Mesenchymal stem cell (in vitro differentiated cells and primary cell): ENCODE measurements at regions not wholly inside any gene's neighbourhood (a gene's known extent, or its start where the extent isn't known, plus 50 kb on each side); places are given as distances from the start of the nearest gene placed in this dataset.

Experiments
- DNase-seq: peaks from one replicate; pipeline ENCODE4 v3.0.0-alpha.2; 2013
- H2AFZ ChIP-seq: one replicate; pipeline ENCODE4 v1.6.1; 2013; ENCODE audit warnings: low read depth, mild to moderate bottlenecking, control low read depth, inconsistent platforms, low read length, moderate library complexity
- H2AK5ac ChIP-seq: 2 replicates; pipeline ENCODE4 v1.6.1; 2013; ENCODE audit warnings: low read length, moderate library complexity, mild to moderate bottlenecking, inconsistent platforms; ENCODE audit not compliant: severe bottlenecking
- H2BK120ac ChIP-seq: one replicate; pipeline ENCODE4 v1.6.1; 2013; ENCODE audit warnings: low read depth, mild to moderate bottlenecking, inconsistent platforms, low read length, moderate library complexity
- H2BK12ac ChIP-seq, 2 experiments: one replicate each; pipeline ENCODE4 v1.6.1; 2013; ENCODE audit warnings: inconsistent platforms in 2 of 2, low read length in 2 of 2, mild to moderate bottlenecking in 2 of 2, moderate library complexity in 2 of 2, control low read depth in 1 of 2
- H2BK15ac ChIP-seq: one replicate; pipeline ENCODE4 v1.6.1; 2013; ENCODE audit warnings: mild to moderate bottlenecking, low read depth, inconsistent platforms; ENCODE audit not compliant: poor library complexity, severe bottlenecking
- H2BK5ac ChIP-seq: 2 replicates; pipeline ENCODE4 v1.6.1; 2013; ENCODE audit warnings: low read depth, mild to moderate bottlenecking, low read length, control low read depth, inconsistent platforms; ENCODE audit not compliant: poor library complexity, severe bottlenecking
- H3K14ac ChIP-seq, 2 experiments: one replicate each; pipeline ENCODE4 v1.6.1; 2013; ENCODE audit warnings: inconsistent platforms in 2 of 2, low read length in 2 of 2, control low read depth in 1 of 2, mild to moderate bottlenecking in 1 of 2, moderate library complexity in 1 of 2
- H3K18ac ChIP-seq, 2 experiments: one replicate each; pipeline ENCODE4 v1.6.1; 2013; ENCODE audit warnings: inconsistent platforms in 2 of 2, low read length in 2 of 2, control low read depth in 1 of 2, low read depth in 1 of 2, mild to moderate bottlenecking in 1 of 2
- H3K23ac ChIP-seq, 2 experiments: one replicate each; pipeline ENCODE4 v1.6.1; 2013; ENCODE audit warnings: inconsistent platforms in 2 of 2, low read length in 2 of 2, mild to moderate bottlenecking in 2 of 2, moderate library complexity in 2 of 2, control low read depth in 1 of 2
- H3K27ac ChIP-seq: 2 replicates; pipeline ENCODE4 v1.5.1; 2013; ENCODE audit warnings: mild to moderate bottlenecking, moderate library complexity, low read length, control low read depth, inconsistent platforms; ENCODE audit not compliant: poor library complexity, severe bottlenecking
- H3K27me3 ChIP-seq, 2 experiments: 2 replicates each; pipeline versions ENCODE4 v1.6.1 to v1.7.0; 2013; ENCODE audit warnings: low read length in 2 of 2, mild to moderate bottlenecking in 2 of 2, moderate library complexity in 2 of 2, control low read depth in 1 of 2, inconsistent platforms in 1 of 2; ENCODE audit not compliant: control insufficient read depth in 1 of 2, insufficient read depth in 1 of 2
- H3K36me3 ChIP-seq, 2 experiments: 2 replicates each; pipeline versions ENCODE4 v1.6.1 to v1.7.0; 2013; ENCODE audit warnings: low read length in 2 of 2, control low read depth in 1 of 2, inconsistent platforms in 1 of 2, low read depth in 1 of 2, mild to moderate bottlenecking in 1 of 2; ENCODE audit not compliant: insufficient read depth in 2 of 2, control insufficient read depth in 1 of 2
- H3K4ac ChIP-seq, 2 experiments: one replicate each; pipeline ENCODE4 v1.6.1; 2013; ENCODE audit warnings: inconsistent platforms in 2 of 2, low read length in 2 of 2, mild to moderate bottlenecking in 2 of 2, moderate library complexity in 2 of 2, control low read depth in 1 of 2, low read depth in 1 of 2
- H3K4me1 ChIP-seq: 2 replicates; pipeline ENCODE4 v1.6.1; 2013; ENCODE audit warnings: low read depth, low read length, control low read depth; ENCODE audit not compliant: control insufficient read depth, insufficient read depth
- H3K4me2 ChIP-seq: 2 replicates; pipeline ENCODE4 v1.6.1; 2013; ENCODE audit warnings: low read length, mild to moderate bottlenecking, inconsistent platforms; ENCODE audit not compliant: poor library complexity, severe bottlenecking
- H3K4me3 ChIP-seq, 2 experiments: 2 replicates each; pipeline versions ENCODE4 v1.5.1 to v1.7.0; 2013; ENCODE audit warnings: low read length in 2 of 2, mild to moderate bottlenecking in 2 of 2, control low read depth in 1 of 2, low read depth in 1 of 2; ENCODE audit not compliant: insufficient read depth in 1 of 2
- H3K79me1 ChIP-seq: replicated peaks from 2 replicates; pipeline ENCODE4 v1.6.1; 2013; ENCODE audit warnings: mild to moderate bottlenecking, control low read depth, low read length, inconsistent platforms; ENCODE audit not compliant: poor library complexity, severe bottlenecking
- H3K9ac ChIP-seq: 2 replicates; pipeline ENCODE4 v1.7.0; 2013; ENCODE audit warnings: mild to moderate bottlenecking, low read length, moderate library complexity
- H3K9me3 ChIP-seq: 2 replicates; pipeline ENCODE4 v1.7.0; 2013; ENCODE audit warnings: mild to moderate bottlenecking, low read length; ENCODE audit not compliant: control insufficient read depth
- H4K8ac ChIP-seq: one replicate; pipeline ENCODE4 v1.6.1; 2013; ENCODE audit warnings: inconsistent platforms, mild to moderate bottlenecking, low read length, moderate library complexity
- H4K91ac ChIP-seq: one replicate; pipeline ENCODE4 v1.6.1; 2013; ENCODE audit warnings: mild to moderate bottlenecking, low read length, inconsistent platforms
- WGBS: methylation state at CpG from one replicate; pipeline ENCODE4 v1.1.7; 2013; ENCODE audit warnings: mixed read lengths; 5-methylcytosine and 5-hydroxymethylcytosine counted together

DNA sequence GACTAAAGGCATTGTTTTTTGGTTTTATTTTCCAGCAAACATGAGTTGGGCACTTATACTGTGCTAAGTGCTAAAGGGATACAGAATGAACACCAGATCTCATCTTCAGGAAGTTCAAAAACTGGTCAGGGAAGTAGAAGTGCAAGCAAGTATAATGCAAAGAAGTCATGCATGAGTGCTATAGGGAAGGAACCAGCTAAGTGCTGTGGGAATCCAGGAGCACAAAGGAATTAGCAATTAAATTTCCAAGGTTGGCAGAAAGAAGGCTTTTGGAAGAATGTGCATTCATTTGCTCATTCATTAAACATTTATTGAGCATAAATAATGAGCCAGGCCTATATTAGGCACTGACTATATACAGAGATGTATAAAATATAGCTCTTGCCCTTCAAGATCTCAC, 143.7 kb upstream of the ARHGAP42 start:
- Histone ChIP-seq H4K8ac (no peak overlapping the region), H3K27ac (no peak overlapping the region), H2AFZ (no peak overlapping the region), H3K4me2 (no peak overlapping the region), H3K4me3 (no peak overlapping the region), H3K9ac (no peak overlapping the region), H2AK5ac (no peak overlapping the region), H3K4me1 (no peaks in the 10 kb centered on the region), H3K23ac (no peak overlapping the region), H3K36me3 (no peaks in the 10 kb centered on the region), H3K79me1 (no peaks in the 10 kb centered on the region), H3K9me3 (no peaks in the 10 kb centered on the region), H2BK12ac (no peak overlapping the region), H3K18ac (no peak overlapping the region), H3K14ac (no peak overlapping the region), H2BK15ac (no peak overlapping the region), H3K4ac (no peak overlapping the region), H3K27me3 (no peaks in the 10 kb centered on the region), H2BK5ac (no peak overlapping the region), H2BK120ac (no peak overlapping the region), H4K91ac (no peak overlapping the region)
- no peak for DNase-seq

GRCh38 chr11:100545556-100545955, 141.5 kb upstream of the ARHGAP42 start:
- H2BK12ac ChIP-seq: no peak overlapping the region
- no peak overlapping the region for H3K4me3 ChIP-seq
- H3K79me1 ChIP-seq: no peaks in the 10 kb centered on the region
- H4K8ac ChIP-seq: no peak overlapping the region
- no peak overlapping the region for H3K4ac ChIP-seq
- H3K18ac ChIP-seq: no peak overlapping the region
- H2BK15ac ChIP-seq: no peak overlapping the region
- H3K27ac ChIP-seq: no peak overlapping the region
- no peak overlapping the region for H3K23ac ChIP-seq
- 86% methylated on average over 2 of the region's 2 CpGs for WGBS
- H3K27me3 ChIP-seq: no peaks in the 10 kb centered on the region
- no peak overlapping the region for H3K14ac ChIP-seq
- H2AK5ac ChIP-seq: peak overlapping the region; percentile 39
- H3K9ac ChIP-seq: no peak overlapping the region
- no peak overlapping the region for H2BK120ac ChIP-seq
- H3K36me3 ChIP-seq: no peaks in the 10 kb centered on the region
- no peak for DNase-seq
- no peaks in the 10 kb centered on the region for H3K9me3 ChIP-seq
- H3K4me2 ChIP-seq: no peak overlapping the region
- no peaks in the 10 kb centered on the region for H3K4me1 ChIP-seq
- no peak overlapping the region for H4K91ac ChIP-seq
- H2AFZ ChIP-seq: no peak overlapping the region
- H2BK5ac ChIP-seq: no peak overlapping the region

DNA sequence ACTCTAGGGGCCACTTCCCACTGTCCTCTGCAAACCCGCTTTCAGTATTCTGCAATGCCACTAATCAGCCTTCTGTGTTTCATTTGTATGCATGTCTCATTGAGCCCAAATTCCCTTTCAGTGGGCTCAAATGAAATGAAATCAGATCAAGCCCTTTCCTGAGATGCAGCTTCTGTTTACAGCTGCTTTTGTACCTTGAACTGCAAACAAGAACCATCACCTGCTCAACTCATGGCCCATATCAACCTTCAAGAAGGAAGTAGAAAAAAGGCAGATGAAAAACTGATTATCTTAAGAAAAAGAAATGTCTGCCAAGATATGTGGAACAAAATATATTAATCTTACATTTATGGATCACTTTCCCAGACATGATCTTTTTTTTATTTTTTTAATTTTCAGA, 141.1 kb upstream of the ARHGAP42 start:
- no peaks in the 10 kb centered on the region for H3K9me3 ChIP-seq
- no peak for DNase-seq
- no peak overlapping the region for H3K4me3 ChIP-seq
- no peak overlapping the region for H3K27ac ChIP-seq
- 97% methylated on average over 1 of the region's 1 CpG for WGBS
- no peak overlapping the region for H2BK120ac ChIP-seq
- no peak overlapping the region for H3K9ac ChIP-seq
- no peaks in the 10 kb centered on the region for H3K4me1 ChIP-seq
- H4K91ac ChIP-seq: no peak overlapping the region
- H2AK5ac ChIP-seq: peak overlapping the region; percentile 39
- no peak overlapping the region for H3K4me2 ChIP-seq
- H2AFZ ChIP-seq: no peak overlapping the region
- H3K14ac ChIP-seq: no peak overlapping the region
- no peak overlapping the region for H2BK5ac ChIP-seq
- no peak overlapping the region for H3K18ac ChIP-seq
- H3K36me3 ChIP-seq: no peaks in the 10 kb centered on the region
- H2BK12ac ChIP-seq: no peak overlapping the region
- H3K27me3 ChIP-seq: no peaks in the 10 kb centered on the region
- no peak overlapping the region for H3K23ac ChIP-seq
- no peak overlapping the region for H2BK15ac ChIP-seq
- no peaks in the 10 kb centered on the region for H3K79me1 ChIP-seq
- no peak overlapping the region for H4K8ac ChIP-seq
- no peak overlapping the region for H3K4ac ChIP-seq

DNA sequence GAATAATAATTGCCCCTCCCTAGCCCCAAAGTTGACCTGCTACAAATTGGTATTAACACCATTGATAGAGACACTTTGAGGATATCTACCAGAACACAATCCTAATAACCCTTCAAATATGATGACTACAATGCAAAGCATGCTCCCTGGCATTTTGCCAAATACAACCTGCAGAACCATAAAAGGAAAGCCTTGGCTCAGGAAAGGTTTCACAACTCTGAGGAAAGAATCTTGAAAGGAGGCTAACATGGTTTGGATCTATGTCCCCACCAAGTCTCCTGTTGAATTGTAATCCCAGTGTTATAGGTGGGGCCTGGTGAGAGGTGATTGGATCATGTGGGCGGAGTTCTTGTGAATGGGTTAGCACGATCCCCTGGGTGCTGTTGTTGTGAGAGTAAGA, 140.4 kb upstream of the ARHGAP42 start:
- Histone ChIP-seq H3K4me3 (no peak overlapping the region), H3K9me3 (no peaks in the 10 kb centered on the region), H2BK5ac (no peak overlapping the region), H3K27ac (no peak overlapping the region), H2BK120ac (no peak overlapping the region), H2BK12ac (no peak overlapping the region), H3K23ac (no peak overlapping the region), H3K4me2 (no peak overlapping the region), H3K9ac (no peak overlapping the region), H2AFZ (no peak overlapping the region), H3K18ac (no peak overlapping the region), H2BK15ac (no peak overlapping the region), H3K14ac (no peak overlapping the region), H3K27me3 (no peaks in the 10 kb centered on the region), H4K8ac (no peak overlapping the region), H3K36me3 (no peaks in the 10 kb centered on the region), H3K4me1 (no peaks in the 10 kb centered on the region), H2AK5ac (no peak overlapping the region), H3K79me1 (no peaks in the 10 kb centered on the region), H4K91ac (no peak overlapping the region), H3K4ac (no peak overlapping the region)
- no peak for DNase-seq
- WGBS: 96% methylated on average over 2 of the region's 2 CpGs
